ENCODE measurements at regions not wholly inside any gene's neighbourhood (a gene's known extent, or its start where the extent isn't known, plus 50 kb on each side); places are given as distances from the start of the nearest gene placed in this dataset.

GRCh38 chr3:139774560-139775302 is 97.0 kb upstream of the NMNAT3 start:
- Histone ChIP-seq H3K27me3 (no peaks in the 10 kb centered on the region), H3K4me3 (no peak overlapping the region), H3K27ac (no peak overlapping the region), H3K36me3 (no peaks in the 10 kb centered on the region), H3K4me1 (no peaks in the 10 kb centered on the region), H3K9me3 (no peaks in the 10 kb centered on the region)
- no peak for ATAC-seq
- intact Hi-C loops (cut with DNase I) = no loop called here
- TF ChIP-seq POLR2A (IDR thresholded peaks at IDR 0.05) (no peak), CTCF (IDR thresholded peaks at IDR 0.05) (no peak)
- WGBS (ENCODE audit: insufficient coverage, low coverage, low lambda C conversion rate, missing lambda C conversion rate) = 66% methylated on average over 5 of the region's 7 CpGs
- no peak for DNase-seq

- Histone ChIP-seq H3K27ac (no peak overlapping the region), H3K9me3 (no peaks in the 10 kb centered on the region), H3K4me1 (no peaks in the 10 kb centered on the region), H3K36me3 (no peaks in the 10 kb centered on the region), H3K4me3 (no peak overlapping the region), H3K27me3 (no peaks in the 10 kb centered on the region)
- 63% methylated on average over 7 of the region's 7 CpGs for whole genome bisulfite sequencing (ENCODE audit: insufficient coverage, low coverage, low lambda C conversion rate, missing lambda C conversion rate)
- ATAC-seq (no peak), DNase-seq (no peak)
- intact Hi-C loops (cut with DNase I) = no loop called here
- TF ChIP-seq CTCF (IDR thresholded peaks at IDR 0.05) = no peak
- no peak for TF ChIP-seq POLR2A (IDR thresholded peaks at IDR 0.05)
Observed at GRCh38 chr3:139772539-139773500, 95.0 kb upstream of the NMNAT3 start.

GRCh38 chr3:139771331-139771730 is 93.6 kb upstream of the NMNAT3 start:
- intact Hi-C loops (cut with DNase I) = no loop called here
- Histone ChIP-seq H3K27me3 (no peaks in the 10 kb centered on the region), H3K36me3 (no peaks in the 10 kb centered on the region), H3K4me3 (no peak overlapping the region), H3K9me3 (no peaks in the 10 kb centered on the region), H3K27ac (no peak overlapping the region), H3K4me1 (no peaks in the 10 kb centered on the region)
- WGBS (ENCODE audit: insufficient coverage, low coverage, low lambda C conversion rate, missing lambda C conversion rate) = 42% methylated on average over 2 of the region's 2 CpGs
- ATAC-seq (no peak), DNase-seq (no peak)
- TF ChIP-seq POLR2A (IDR thresholded peaks at IDR 0.05) (no peak), CTCF (IDR thresholded peaks at IDR 0.05) (no peak)

- H3K4me1 ChIP-seq = no peaks in the 10 kb centered on the region
- ATAC-seq = no peak
- WGBS (ENCODE audit: insufficient coverage, low coverage, low lambda C conversion rate, missing lambda C conversion rate) = 68% methylated on average over 7 of the region's 7 CpGs
- intact Hi-C loops (cut with DNase I) = no loop called here
- no peak for TF ChIP-seq POLR2A (IDR thresholded peaks at IDR 0.05)
- no peak for TF ChIP-seq CTCF (IDR thresholded peaks at IDR 0.05)
- no peaks in the 10 kb centered on the region for H3K27me3 ChIP-seq
- H3K27ac ChIP-seq = no peak overlapping the region
- no peak for DNase-seq
- H3K36me3 ChIP-seq = no peaks in the 10 kb centered on the region
- H3K9me3 ChIP-seq = no peaks in the 10 kb centered on the region
- no peak overlapping the region for H3K4me3 ChIP-seq
Observed at GRCh38 chr3:139770577-139770976, 92.8 kb upstream of the NMNAT3 start.
